ENCODE measurements at regions not wholly inside any gene's neighbourhood (a gene's known extent, or its start where the extent isn't known, plus 50 kb on each side); places are given as distances from the start of the nearest gene placed in this dataset.

GRCh38 chr15:95254263-95254662 lies 1022.9 kb downstream of the MCTP2 start:
- H3K4me3 ChIP-seq (ENCODE audit: low read depth, low read length), result no peak overlapping the region
- H3K4me1 ChIP-seq (ENCODE audit: control insufficient read depth, insufficient read depth, low read length), result no peaks in the 10 kb centered on the region
- H3K27ac ChIP-seq (ENCODE audit: low read depth, low read length), result no peak overlapping the region
- H3K9ac ChIP-seq (ENCODE audit: low read depth, low read length), result no peak overlapping the region
- no peaks in the 10 kb centered on the region for H3K9me3 ChIP-seq (ENCODE audit: control insufficient read depth, insufficient read depth, low read length)
- H3K27me3 ChIP-seq (ENCODE audit: control insufficient read depth, insufficient read depth, low read length), result no peaks in the 10 kb centered on the region
- H3K36me3 ChIP-seq (ENCODE audit: control insufficient read depth, insufficient read depth, low read length), result no peaks in the 10 kb centered on the region

- H3K9ac ChIP-seq (ENCODE audit: low read depth, low read length), result no peak overlapping the region
- no peak overlapping the region for H3K27ac ChIP-seq (ENCODE audit: low read depth, low read length)
- no peaks in the 10 kb centered on the region for H3K36me3 ChIP-seq (ENCODE audit: control insufficient read depth, insufficient read depth, low read length)
- H3K4me1 ChIP-seq (ENCODE audit: control insufficient read depth, insufficient read depth, low read length), result peaks cover 8% of the 10 kb centered on the region
- H3K27me3 ChIP-seq (ENCODE audit: control insufficient read depth, insufficient read depth, low read length), result no peaks in the 10 kb centered on the region
- no peak overlapping the region for H3K4me3 ChIP-seq (ENCODE audit: low read depth, low read length)
- no peaks in the 10 kb centered on the region for H3K9me3 ChIP-seq (ENCODE audit: control insufficient read depth, insufficient read depth, low read length)
Measured at GRCh38 chr15:95259513-95259912, 1028.2 kb downstream of the MCTP2 start.

- H3K27ac ChIP-seq (ENCODE audit: low read depth, low read length), result no peak overlapping the region
- no peaks in the 10 kb centered on the region for H3K27me3 ChIP-seq (ENCODE audit: control insufficient read depth, insufficient read depth, low read length)
- H3K9ac ChIP-seq (ENCODE audit: low read depth, low read length), result no peak overlapping the region
- no peak overlapping the region for H3K4me3 ChIP-seq (ENCODE audit: low read depth, low read length)
- no peaks in the 10 kb centered on the region for H3K36me3 ChIP-seq (ENCODE audit: control insufficient read depth, insufficient read depth, low read length)
- H3K9me3 ChIP-seq (ENCODE audit: control insufficient read depth, insufficient read depth, low read length), result no peaks in the 10 kb centered on the region
- H3K4me1 ChIP-seq (ENCODE audit: control insufficient read depth, insufficient read depth, low read length), result peaks cover 8% of the 10 kb centered on the region
Measured at GRCh38 chr15:95259965-95260364, 1028.6 kb downstream of the MCTP2 start.

- H3K27me3 ChIP-seq (ENCODE audit: control insufficient read depth, insufficient read depth, low read length), result no peaks in the 10 kb centered on the region
- no peaks in the 10 kb centered on the region for H3K36me3 ChIP-seq (ENCODE audit: control insufficient read depth, insufficient read depth, low read length)
- no peaks in the 10 kb centered on the region for H3K9me3 ChIP-seq (ENCODE audit: control insufficient read depth, insufficient read depth, low read length)
- H3K4me1 ChIP-seq (ENCODE audit: control insufficient read depth, insufficient read depth, low read length), result peaks cover 8% of the 10 kb centered on the region
- no peak overlapping the region for H3K27ac ChIP-seq (ENCODE audit: low read depth, low read length)
- H3K9ac ChIP-seq (ENCODE audit: low read depth, low read length), result no peak overlapping the region
- H3K4me3 ChIP-seq (ENCODE audit: low read depth, low read length), result no peak overlapping the region
Measured at GRCh38 chr15:95260856-95261255, 1029.5 kb downstream of the MCTP2 start.

- Histone ChIP-seq H3K9me3 (ENCODE audit: control insufficient read depth, insufficient read depth, low read length) (no peaks in the 10 kb centered on the region), H3K27me3 (ENCODE audit: control insufficient read depth, insufficient read depth, low read length) (no peaks in the 10 kb centered on the region), H3K9ac (ENCODE audit: low read depth, low read length) (no peak overlapping the region), H3K27ac (ENCODE audit: low read depth, low read length) (no peak overlapping the region), H3K36me3 (ENCODE audit: control insufficient read depth, insufficient read depth, low read length) (no peaks in the 10 kb centered on the region), H3K4me3 (ENCODE audit: low read depth, low read length) (no peak overlapping the region), H3K4me1 (ENCODE audit: control insufficient read depth, insufficient read depth, low read length) (peaks cover 8% of the 10 kb centered on the region)
Measured at GRCh38 chr15:95261546-95261945, 1030.2 kb downstream of the MCTP2 start.

- Histone ChIP-seq H3K9me3 (ENCODE audit: control insufficient read depth, insufficient read depth, low read length) (no peaks in the 10 kb centered on the region), H3K27ac (ENCODE audit: low read depth, low read length) (no peak overlapping the region), H3K9ac (ENCODE audit: low read depth, low read length) (no peak overlapping the region), H3K36me3 (ENCODE audit: control insufficient read depth, insufficient read depth, low read length) (no peaks in the 10 kb centered on the region), H3K4me1 (ENCODE audit: control insufficient read depth, insufficient read depth, low read length) (peaks cover 8% of the 10 kb centered on the region), H3K27me3 (ENCODE audit: control insufficient read depth, insufficient read depth, low read length) (no peaks in the 10 kb centered on the region), H3K4me3 (ENCODE audit: low read depth, low read length) (no peak overlapping the region)
Measured at GRCh38 chr15:95261968-95262367, 1030.6 kb downstream of the MCTP2 start.

- H3K4me1 ChIP-seq (ENCODE audit: control insufficient read depth, insufficient read depth, low read length), result peaks cover 8% of the 10 kb centered on the region
- no peak overlapping the region for H3K4me3 ChIP-seq (ENCODE audit: low read depth, low read length)
- H3K9ac ChIP-seq (ENCODE audit: low read depth, low read length), result no peak overlapping the region
- H3K36me3 ChIP-seq (ENCODE audit: control insufficient read depth, insufficient read depth, low read length), result no peaks in the 10 kb centered on the region
- H3K27me3 ChIP-seq (ENCODE audit: control insufficient read depth, insufficient read depth, low read length), result no peaks in the 10 kb centered on the region
- no peak overlapping the region for H3K27ac ChIP-seq (ENCODE audit: low read depth, low read length)
- no peaks in the 10 kb centered on the region for H3K9me3 ChIP-seq (ENCODE audit: control insufficient read depth, insufficient read depth, low read length)
Measured at GRCh38 chr15:95262866-95263564, 1031.7 kb downstream of the MCTP2 start.

- H3K9ac ChIP-seq (ENCODE audit: low read depth, low read length), result no peak overlapping the region
- no peaks in the 10 kb centered on the region for H3K36me3 ChIP-seq (ENCODE audit: control insufficient read depth, insufficient read depth, low read length)
- no peak overlapping the region for H3K4me3 ChIP-seq (ENCODE audit: low read depth, low read length)
- no peaks in the 10 kb centered on the region for H3K27me3 ChIP-seq (ENCODE audit: control insufficient read depth, insufficient read depth, low read length)
- H3K9me3 ChIP-seq (ENCODE audit: control insufficient read depth, insufficient read depth, low read length), result no peaks in the 10 kb centered on the region
- no peak overlapping the region for H3K27ac ChIP-seq (ENCODE audit: low read depth, low read length)
- H3K4me1 ChIP-seq (ENCODE audit: control insufficient read depth, insufficient read depth, low read length), result peaks cover 8% of the 10 kb centered on the region
Measured at GRCh38 chr15:95263751-95264150, 1032.4 kb downstream of the MCTP2 start.

- Histone ChIP-seq H3K4me3 (ENCODE audit: low read depth, low read length) (no peak overlapping the region), H3K36me3 (ENCODE audit: control insufficient read depth, insufficient read depth, low read length) (no peaks in the 10 kb centered on the region), H3K9ac (ENCODE audit: low read depth, low read length) (no peak overlapping the region), H3K4me1 (ENCODE audit: control insufficient read depth, insufficient read depth, low read length) (no peaks in the 10 kb centered on the region), H3K27ac (ENCODE audit: low read depth, low read length) (no peak overlapping the region), H3K27me3 (ENCODE audit: control insufficient read depth, insufficient read depth, low read length) (no peaks in the 10 kb centered on the region), H3K9me3 (ENCODE audit: control insufficient read depth, insufficient read depth, low read length) (no peaks in the 10 kb centered on the region)
Measured at GRCh38 chr15:95265419-95265997, 1034.1 kb downstream of the MCTP2 start.

- Histone ChIP-seq H3K9ac (ENCODE audit: low read depth, low read length) (no peak overlapping the region), H3K27me3 (ENCODE audit: control insufficient read depth, insufficient read depth, low read length) (no peaks in the 10 kb centered on the region), H3K9me3 (ENCODE audit: control insufficient read depth, insufficient read depth, low read length) (no peaks in the 10 kb centered on the region), H3K4me1 (ENCODE audit: control insufficient read depth, insufficient read depth, low read length) (no peaks in the 10 kb centered on the region), H3K36me3 (ENCODE audit: control insufficient read depth, insufficient read depth, low read length) (no peaks in the 10 kb centered on the region), H3K27ac (ENCODE audit: low read depth, low read length) (no peak overlapping the region), H3K4me3 (ENCODE audit: low read depth, low read length) (no peak overlapping the region)
Measured at GRCh38 chr15:95266451-95267061, 1035.2 kb downstream of the MCTP2 start.

GRCh38 chr15:95267481-95267880 lies 1036.1 kb downstream of the MCTP2 start:
- no peaks in the 10 kb centered on the region for H3K36me3 ChIP-seq (ENCODE audit: control insufficient read depth, insufficient read depth, low read length)
- H3K4me3 ChIP-seq (ENCODE audit: low read depth, low read length), result no peak overlapping the region
- H3K27me3 ChIP-seq (ENCODE audit: control insufficient read depth, insufficient read depth, low read length), result no peaks in the 10 kb centered on the region
- no peaks in the 10 kb centered on the region for H3K4me1 ChIP-seq (ENCODE audit: control insufficient read depth, insufficient read depth, low read length)
- no peak overlapping the region for H3K27ac ChIP-seq (ENCODE audit: low read depth, low read length)
- no peaks in the 10 kb centered on the region for H3K9me3 ChIP-seq (ENCODE audit: control insufficient read depth, insufficient read depth, low read length)
- no peak overlapping the region for H3K9ac ChIP-seq (ENCODE audit: low read depth, low read length)
